GM21381 (cell line): ENCODE measurements at regions not wholly inside any gene's neighbourhood (a gene's known extent, or its start where the extent isn't known, plus 50 kb on each side); places are given as distances from the start of the nearest gene placed in this dataset.

ENCODE experiments used
- ATAC-seq: cut with Tn5 transposase; IDR thresholded peaks from one replicate; pipeline ENCODE4 v1.9.1; 2021; ENCODE audit warnings: mild to moderate bottlenecking, moderate library complexity; ENCODE audit not compliant: unreplicated experiment

DNA sequence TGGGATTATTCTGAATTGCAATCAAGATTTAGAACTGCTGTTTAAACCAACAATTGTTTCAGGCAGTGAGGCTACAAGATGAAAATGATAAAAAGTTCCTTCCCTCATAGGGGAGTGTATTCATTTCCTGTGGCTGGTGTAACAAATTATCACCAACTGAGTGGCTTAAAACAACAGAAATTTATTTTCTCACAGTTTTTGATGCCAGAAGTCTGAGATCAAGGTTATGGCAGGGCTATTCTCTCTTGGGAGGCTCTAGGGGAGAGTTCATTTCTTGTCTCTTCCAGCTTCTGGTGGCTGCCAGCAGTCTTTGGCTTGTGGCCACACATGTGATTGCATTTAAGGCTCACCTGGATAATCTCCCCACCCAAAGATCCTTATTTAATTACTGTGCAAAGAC lies 290.5 kb upstream of the ZSWIM2 start:
- no peak for ATAC-seq

DNA sequence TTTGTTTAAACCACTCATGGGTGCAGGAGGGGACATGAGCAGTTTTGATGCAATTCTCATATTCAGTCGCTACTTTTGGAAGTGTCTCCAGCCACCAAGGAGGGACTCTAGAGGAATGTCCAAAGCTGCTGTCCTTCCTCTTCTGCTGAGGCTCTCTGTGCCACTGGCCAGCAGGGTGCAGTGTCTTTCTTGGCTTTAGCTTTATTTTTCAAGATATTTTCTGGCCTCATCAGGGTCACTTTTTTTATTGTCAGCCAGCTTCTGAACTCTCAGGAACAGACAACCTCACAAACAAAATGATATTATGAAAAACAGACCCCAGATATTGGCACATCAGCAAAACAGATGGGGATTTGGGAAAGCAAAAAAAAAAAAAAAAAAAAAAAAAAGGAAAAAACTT lies 289.3 kb upstream of the ZSWIM2 start:
- no peak for ATAC-seq

DNA sequence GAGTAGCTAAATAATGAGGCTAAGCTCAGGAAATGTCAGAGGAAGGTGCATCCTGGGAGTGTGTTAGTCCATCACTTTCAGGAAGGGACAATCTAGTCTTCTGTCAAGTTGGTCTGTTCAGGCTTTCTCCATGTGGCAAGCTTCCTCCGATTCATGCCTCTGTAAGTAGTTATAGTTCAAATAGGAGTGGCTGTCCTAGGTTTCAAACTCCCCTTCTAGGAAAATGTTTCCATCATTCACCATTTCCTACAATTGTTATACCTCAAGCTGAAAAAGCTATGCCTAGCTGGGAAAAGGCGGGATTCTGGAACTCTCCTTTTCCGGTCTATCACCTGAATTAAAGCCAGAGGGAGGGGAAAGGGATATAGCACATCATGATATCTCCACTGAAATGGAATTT lies 287.7 kb upstream of the ZSWIM2 start:
- no peak for ATAC-seq

DNA sequence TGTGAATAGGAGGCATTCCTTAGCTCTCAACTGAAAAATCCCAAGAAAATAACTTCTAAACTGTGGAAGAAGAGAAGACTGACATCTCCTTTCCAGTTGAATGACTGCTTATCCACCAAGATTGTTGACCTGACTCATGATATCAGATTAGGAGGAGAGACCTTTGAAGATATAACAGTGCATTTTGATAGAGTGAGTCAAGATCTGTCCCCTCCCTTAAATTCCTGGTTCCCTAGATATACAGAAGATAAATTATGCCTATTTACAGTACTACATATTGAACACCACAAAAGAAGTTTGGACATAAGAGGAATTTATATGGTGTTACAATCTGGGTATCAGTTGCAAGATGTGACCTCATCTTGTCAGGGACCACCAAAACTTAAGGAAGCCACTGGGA lies 285.3 kb upstream of the ZSWIM2 start:
- ATAC-seq: no peak

DNA sequence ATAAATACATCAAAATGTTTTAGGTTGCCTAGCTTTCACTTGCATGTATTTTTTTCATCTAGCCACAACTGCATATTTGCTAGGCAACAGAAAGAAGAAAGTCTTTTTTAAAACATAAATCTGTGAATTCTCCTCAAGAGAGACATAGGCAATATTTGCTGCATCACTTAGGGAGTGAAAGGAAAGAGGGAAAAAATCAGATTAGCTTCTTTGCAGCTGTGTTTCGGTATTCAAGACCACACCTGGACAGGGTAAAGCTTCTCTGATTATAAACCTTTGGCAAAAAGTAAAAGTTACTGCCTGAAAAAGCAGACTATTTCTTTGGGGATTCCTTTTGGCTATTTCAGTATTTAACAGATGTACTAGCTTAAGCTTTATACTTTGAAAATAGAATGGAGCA lies 280.9 kb upstream of the ZSWIM2 start:
- no peak for ATAC-seq

DNA sequence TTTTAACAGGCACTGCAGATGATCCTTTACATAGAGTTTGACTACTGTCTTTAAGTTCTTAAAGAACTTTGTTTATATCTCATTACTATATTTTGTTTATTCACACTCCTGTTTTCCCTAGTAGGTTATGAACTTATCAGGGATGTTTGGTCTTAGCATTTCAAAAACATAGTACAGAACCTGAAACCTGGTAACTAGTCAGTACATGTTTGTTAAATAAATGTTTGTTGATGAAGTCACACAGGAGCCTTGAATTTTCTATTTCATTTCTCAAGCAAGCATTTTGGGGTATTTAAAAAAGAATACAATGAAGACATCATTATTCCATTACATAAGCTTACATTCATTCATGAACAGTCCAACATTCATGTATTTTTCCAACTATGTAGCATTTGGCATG lies 280.3 kb upstream of the ZSWIM2 start:
- ATAC-seq: no peak

DNA sequence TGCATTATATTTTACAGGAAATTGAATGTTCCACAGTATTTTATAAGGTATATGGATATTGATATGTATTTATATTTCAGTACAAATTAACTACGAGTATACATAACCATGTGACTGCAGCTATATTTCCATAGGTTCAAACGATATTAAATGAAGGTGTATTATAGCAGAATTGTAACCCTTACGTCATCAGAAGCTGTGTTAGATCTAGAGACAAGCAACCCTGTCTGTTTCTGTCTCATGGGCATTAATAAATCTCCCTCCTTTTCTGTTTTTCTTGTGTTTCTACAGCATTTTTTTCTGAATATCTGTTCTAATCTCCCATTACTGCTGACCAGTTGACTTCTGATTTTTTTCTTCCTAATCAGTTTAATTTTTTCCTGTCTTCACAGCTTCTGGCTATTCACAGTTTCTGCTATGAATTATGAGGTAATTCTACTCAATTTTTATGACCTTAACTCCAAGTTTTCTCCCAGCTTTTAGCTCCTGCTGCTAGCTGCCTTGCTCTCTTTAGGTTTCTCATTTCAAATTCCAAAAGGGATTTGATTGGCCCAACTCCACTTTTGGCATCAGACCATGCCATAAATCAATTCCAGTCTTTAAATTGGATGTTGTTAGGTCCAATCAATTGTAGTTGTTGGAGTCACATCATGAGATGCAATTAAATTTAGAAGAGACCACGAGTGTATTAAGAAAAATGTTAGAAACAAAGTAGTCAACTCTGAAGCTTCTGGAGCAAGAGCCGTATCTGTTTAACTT lies 277.5 kb upstream of the ZSWIM2 start:
- no peak for ATAC-seq

DNA sequence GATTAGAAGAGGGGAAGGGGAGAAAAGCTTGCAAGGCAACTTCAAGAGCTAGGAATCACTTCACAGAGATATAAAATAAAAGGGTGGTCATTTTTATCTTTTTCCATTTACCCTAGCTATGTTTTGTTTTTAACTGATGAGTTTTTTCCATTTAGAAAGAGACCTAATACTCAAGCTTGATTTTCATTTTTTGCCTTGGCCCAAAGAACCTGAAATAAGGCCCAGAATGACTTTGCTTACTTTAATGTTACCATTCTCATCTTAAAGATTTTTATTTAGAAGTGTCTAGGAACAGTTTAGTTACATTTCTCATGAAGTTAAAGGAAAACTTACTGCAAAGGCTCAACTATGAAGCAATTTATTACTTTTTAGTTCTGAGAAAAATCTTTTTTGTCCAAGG lies 276.3 kb upstream of the ZSWIM2 start:
- ATAC-seq: no peak

DNA sequence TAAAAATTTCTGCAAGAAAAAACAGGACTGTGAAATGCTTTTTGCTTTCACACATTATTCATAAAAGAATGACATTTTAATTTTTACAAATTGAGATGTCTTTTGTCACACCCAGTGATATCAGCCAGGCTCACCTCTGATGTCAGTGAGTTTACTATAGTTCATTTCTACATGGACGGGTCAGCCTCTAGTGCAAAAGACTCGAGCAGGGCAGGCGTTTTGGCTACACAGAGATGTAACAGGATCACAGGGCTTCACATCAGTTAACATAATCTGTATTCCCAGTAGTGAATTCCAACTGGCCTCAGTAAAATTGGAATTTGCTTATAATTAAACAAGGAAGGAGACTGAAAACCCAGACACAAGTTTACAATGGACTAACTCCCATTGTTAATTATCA lies 275.6 kb upstream of the ZSWIM2 start:
- no peak for ATAC-seq

DNA sequence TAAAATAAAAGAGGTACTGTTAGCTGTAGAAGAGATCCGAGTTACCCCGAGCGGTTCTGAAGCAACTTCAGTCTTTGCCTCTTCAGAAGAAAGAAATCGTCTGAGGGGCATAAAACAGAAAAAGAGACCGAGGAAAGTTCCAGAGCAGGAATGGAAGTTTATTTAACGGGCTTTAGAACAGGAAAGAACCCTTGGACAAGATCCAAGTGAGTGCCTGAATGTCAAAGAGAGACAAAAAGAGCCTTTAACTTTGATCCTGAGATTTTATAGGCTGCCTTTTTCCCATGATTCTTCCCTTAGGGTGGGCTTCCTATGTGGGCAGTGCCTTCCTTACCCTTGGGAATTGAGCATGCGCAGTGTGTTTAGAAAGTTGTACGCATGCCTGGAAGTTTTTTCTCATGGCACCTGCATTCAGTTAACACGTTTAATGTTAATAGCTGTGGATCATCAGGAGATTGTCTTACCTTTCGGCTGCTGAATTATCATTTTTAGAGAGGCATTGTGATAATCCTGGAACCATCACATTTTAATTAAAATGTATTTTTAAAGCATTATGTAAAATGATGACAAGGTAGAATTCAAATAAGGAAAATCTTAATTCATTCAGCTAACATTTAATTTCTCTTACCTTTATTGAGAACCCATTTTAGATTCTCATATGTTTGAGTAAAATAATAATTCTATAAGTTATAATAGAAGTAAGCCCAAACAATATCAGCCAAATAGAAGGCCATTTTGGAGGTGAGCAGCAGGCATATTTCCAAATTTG lies 269.5 kb upstream of the ZSWIM2 start:
- no peak for ATAC-seq

DNA sequence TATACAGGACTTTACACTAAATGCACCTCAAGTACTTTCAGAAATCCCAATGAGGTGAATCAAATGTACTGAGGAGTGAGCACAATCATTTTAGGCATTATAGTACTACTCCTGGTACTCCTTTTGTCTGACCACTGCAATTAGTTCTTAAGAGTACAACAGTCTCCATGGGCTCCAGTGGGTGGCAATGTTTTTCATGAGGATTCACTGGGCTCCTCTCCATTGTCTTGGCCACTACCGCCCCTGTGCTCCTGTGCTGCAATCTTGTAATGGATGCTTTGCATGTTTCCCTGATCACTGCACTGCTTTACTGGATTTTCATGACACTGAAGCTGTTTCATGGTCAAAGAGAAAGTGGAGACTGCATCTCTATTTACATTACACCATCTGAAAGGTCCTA lies 268.5 kb upstream of the ZSWIM2 start:
- ATAC-seq: no peak

DNA sequence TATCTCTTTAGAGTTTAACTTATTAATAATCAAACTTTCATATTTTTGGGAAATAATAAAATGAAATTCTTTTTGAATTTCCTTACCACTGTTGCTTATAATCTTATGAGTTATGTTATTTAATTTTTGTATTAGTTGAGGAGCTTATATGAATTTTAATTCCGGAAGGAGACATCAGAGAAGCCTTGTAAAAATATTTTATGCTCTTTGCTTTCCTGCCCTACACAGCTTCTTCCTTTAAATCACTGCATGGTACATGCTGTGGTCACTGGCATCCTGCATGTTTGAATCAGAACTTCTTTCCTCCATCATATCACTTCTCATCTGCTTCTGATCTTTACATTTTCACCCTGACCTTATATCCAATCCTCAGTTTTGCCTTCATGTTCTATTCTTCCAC lies 266.7 kb upstream of the ZSWIM2 start:
- ATAC-seq: no peak

DNA sequence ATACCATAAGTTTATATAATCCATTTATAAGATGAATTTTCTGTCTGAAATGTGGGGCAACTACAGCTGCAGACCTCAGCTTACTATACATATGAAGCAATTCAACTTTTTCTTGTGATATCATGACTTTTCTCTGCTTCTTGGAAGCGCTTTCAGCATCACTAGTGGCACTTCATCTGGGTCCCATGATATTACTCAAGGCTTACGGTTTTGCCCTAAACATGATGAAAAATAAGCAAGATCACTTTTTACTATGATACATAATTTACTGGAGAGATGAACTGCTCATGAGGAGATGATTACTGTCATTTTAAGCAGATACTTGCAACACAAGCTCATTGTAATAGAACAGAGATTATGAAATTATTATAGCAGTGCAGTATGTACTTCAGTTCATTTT lies 258.0 kb upstream of the ZSWIM2 start:
- ATAC-seq: no peak

DNA sequence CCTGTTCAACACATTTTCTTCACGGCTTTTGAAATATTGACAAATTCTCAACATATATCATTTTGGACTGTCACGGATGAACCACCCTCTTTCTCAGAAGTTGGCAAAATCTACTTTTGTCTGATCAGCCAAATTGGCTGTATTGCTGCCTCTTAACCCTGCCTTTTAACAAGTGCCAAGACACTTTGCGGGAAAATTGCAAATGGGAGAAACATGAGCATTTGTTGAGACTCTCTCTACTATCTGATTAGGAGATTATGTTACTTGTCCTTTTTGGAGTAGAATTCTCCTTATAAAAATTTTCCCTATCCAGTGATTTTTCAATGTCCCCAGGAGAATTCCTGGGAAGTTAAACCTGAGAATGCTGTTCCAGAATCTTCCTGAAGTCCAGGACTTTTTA lies 256.2 kb upstream of the ZSWIM2 start:
- ATAC-seq: no peak

DNA sequence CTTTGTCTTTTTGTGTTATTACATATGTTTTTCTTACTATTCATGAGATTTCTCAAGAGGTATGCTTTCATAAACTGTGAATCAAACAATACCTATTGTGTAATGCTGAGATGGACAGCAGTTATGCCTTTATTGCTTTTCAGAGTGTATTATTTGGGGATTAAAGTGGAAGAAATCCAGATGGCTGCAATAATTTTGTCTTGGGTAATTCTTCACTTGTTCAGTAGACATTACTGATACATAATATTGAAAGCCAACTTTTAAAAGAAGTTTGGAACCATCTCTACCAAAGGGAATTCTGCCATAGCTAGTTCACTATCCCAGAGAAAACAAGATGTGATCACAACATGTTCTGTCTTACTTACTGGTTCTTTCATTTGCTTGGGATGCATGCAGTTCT lies 253.4 kb upstream of the ZSWIM2 start:
- no peak for ATAC-seq

DNA sequence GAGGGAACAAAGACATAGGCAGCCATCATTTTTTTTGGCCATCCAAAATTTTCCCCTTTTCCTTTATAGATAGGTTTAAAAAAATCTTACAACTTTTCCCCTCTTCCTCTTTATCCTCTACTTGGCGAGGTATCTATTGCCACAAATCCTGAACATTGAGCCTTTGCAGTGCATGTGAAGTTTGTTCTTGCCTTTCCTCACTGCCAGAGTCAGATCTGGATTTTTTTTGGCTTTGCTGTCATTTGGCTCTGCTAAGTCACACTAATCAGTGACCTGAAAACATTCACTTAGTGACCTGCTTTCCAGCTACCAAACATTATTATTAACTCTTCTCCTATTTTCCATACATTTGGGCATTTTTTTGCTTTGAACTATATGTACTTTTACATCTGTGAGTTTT lies 249.2 kb upstream of the ZSWIM2 start:
- no peak for ATAC-seq

DNA sequence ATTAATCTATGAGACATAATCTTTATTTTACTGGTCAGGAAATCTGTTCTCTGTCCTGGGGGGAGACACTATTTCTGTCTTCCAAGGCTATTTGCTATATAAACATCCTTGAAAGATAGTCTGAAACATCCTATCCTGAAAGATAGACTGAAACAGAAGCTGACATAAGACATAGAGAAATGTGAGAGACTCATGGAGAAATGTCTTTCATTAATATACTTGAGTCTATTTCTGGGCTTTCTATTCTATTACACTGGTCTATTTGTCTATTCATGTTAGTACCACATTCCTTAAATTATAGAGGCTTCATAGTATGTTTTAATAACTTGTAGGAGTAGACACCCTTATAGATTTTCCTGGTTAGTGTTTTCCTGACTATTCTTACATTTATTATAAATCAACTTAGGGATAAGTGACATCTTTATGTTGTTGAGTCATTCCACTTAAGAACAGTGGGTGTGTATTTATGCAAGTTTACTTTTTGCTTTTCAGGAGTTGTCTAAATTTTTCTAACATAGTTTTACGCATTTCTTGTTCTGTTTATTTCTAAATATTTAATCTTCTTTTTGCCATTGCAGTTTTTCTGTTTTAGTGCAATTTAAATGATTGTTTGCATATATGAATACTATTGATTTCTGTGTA lies 244.9 kb upstream of the ZSWIM2 start:
- ATAC-seq: no peak

DNA sequence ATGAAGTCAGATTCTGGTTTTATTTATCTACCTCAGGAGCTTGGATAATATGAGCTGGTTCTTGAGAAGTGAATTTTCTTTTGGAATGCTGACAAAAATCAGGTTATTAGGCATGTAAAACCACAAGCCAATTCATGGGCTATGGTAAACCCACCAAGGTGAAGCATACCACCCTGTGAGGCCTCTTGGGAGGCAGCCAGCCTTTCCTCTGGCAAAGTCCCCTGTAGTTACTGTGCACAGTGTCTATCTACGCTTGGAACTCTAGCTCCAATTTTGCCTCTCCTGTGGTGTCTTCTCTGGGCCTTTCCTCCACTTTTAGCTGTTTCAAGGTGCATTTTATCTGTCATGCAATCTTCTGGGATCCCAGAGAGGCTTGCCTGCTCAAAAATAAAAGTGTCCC lies 242.7 kb upstream of the ZSWIM2 start:
- no peak for ATAC-seq

DNA sequence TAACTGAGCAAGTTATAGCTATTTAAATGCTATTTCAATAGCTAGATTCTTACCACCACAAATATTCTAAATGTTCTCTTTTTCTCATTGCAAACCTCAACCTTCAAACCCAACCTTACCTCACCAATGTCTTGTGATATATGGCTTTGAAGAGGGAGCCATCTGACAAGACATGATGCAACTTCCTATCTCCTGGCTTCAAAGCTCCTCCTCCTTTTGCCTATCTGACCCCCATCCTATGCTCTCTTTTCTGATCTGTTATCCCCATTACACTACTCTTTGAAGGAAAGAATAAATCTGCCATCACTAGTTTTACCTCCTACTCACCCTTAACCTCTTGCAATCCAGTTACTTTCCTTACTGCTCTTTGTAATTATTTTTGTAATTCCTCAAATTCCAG lies 235.6 kb upstream of the ZSWIM2 start:
- no peak for ATAC-seq

DNA sequence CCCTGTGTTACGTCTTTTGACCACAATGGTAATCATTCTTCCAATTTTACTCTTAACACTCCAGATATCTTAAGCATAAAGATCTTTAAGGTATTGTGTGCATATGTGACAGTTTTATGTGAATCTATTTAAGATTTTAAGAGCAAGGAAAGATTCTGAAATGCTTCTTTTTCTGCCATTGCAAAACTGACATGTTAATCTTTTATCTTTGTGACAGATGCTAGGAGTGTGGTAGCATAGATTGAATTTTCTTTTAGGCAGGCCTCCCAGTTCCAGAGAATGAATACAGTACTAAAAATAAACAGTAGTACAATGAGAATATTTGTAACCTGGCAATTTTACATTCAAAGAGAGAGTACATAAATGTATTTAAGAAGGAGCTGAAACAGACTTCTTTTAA lies 232.5 kb upstream of the ZSWIM2 start:
- ATAC-seq: no peak

DNA sequence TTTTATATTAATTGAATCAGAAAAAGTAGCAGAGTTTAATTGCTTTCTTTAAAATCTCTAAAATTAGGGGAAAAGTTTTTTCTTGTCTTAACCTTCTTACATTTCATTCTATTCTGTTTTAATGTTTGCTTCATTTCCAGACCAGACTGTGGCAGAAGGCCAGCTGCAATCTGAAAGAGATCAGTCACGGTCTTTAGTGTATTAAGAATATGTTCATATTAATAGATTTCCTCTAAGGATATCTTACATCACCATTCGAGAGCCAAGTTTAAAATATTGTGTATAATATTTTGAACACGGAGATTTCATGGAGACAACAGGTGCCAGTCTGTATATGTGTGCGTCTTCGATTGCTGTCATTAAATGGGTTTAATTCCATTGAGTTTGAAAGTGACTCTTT lies 230.9 kb upstream of the ZSWIM2 start:
- no peak for ATAC-seq

DNA sequence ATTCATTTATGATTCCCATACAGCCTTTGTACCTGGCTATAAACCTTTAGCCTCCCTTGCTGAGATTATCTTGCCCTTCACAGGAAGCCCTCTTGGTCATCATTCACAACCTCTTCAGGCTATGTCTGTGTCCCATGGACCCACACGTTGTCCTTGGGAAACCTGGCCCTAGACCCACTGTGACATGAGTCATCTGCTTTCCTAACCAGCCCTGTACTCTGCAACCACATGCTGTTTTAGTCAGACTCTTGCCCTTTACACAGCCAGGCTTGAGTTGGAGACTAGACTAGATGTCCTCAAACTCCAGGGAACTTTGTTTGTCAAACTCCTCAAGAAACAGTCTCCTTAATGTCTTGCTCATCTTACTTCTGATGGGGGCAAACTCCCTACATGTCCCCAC lies 229.3 kb upstream of the ZSWIM2 start:
- no peak for ATAC-seq
